ENCODE measurements at regions not wholly inside any gene's neighbourhood (a gene's known extent, or its start where the extent isn't known, plus 50 kb on each side); places are given as distances from the start of the nearest gene placed in this dataset.

GRCh38 chr7:88500131-88500530 is 193.4 kb upstream of the STEAP4 start:
- Mint-ChIP-seq H3K27ac (no peak overlapping the region), H3K9me3 (no peaks in the 10 kb centered on the region), H3K27me3 (no peaks in the 10 kb centered on the region), H3K36me3 (ENCODE audit: low read depth) (no peaks in the 10 kb centered on the region), H3K4me3 (no peak overlapping the region), H3K4me1 (ENCODE audit: low read depth) (no peaks in the 10 kb centered on the region)
- POLR2A ChIA-PET = no interaction called here
- ATAC-seq (no peak), DNase-seq (no peak)
- intact Hi-C loops (cut with micrococcal nuclease) = no loop called here
- CTCF ChIA-PET = no interaction called here
- TF ChIP-seq CTCF (IDR thresholded peaks at IDR 0.05) = no peak

GRCh38 chr7:88495881-88496725 is 189.4 kb upstream of the STEAP4 start:
- Mint-ChIP-seq H3K4me3 (no peak overlapping the region), H3K36me3 (ENCODE audit: low read depth) (no peaks in the 10 kb centered on the region), H3K27me3 (no peaks in the 10 kb centered on the region), H3K4me1 (ENCODE audit: low read depth) (no peaks in the 10 kb centered on the region), H3K27ac (no peak overlapping the region), H3K9me3 (no peaks in the 10 kb centered on the region)
- intact Hi-C loops (cut with micrococcal nuclease) = no loop called here
- no peak for TF ChIP-seq CTCF (IDR thresholded peaks at IDR 0.05)
- POLR2A ChIA-PET = no interaction called here
- CTCF ChIA-PET = no interaction called here
- DNase-seq (no peak), ATAC-seq (no peak)

GRCh38 chr7:88492153-88492552 is 185.5 kb upstream of the STEAP4 start:
- no peak for DNase-seq
- no peaks in the 10 kb centered on the region for H3K36me3 Mint-ChIP-seq (ENCODE audit: low read depth)
- no peaks in the 10 kb centered on the region for H3K9me3 Mint-ChIP-seq
- intact Hi-C loops (cut with micrococcal nuclease) = no loop called here
- H3K4me1 Mint-ChIP-seq (ENCODE audit: low read depth) = no peaks in the 10 kb centered on the region
- H3K4me3 Mint-ChIP-seq = no peak overlapping the region
- no peak for TF ChIP-seq CTCF (IDR thresholded peaks at IDR 0.05)
- no peak for ATAC-seq
- H3K27me3 Mint-ChIP-seq = peaks cover 3% of the 10 kb centered on the region
- no peak overlapping the region for H3K27ac Mint-ChIP-seq
- POLR2A ChIA-PET = no interaction called here
- CTCF ChIA-PET = no interaction called here

- DNase-seq (no peak), ATAC-seq (no peak)
- Mint-ChIP-seq H3K4me1 (ENCODE audit: low read depth) (no peaks in the 10 kb centered on the region), H3K27ac (no peak overlapping the region), H3K27me3 (peaks cover 3% of the 10 kb centered on the region), H3K36me3 (ENCODE audit: low read depth) (no peaks in the 10 kb centered on the region), H3K4me3 (no peak overlapping the region), H3K9me3 (no peaks in the 10 kb centered on the region)
- ChIA-PET POLR2A (no interaction called here), CTCF (no interaction called here)
- intact Hi-C loops (cut with micrococcal nuclease) = no loop called here
- no peak for TF ChIP-seq CTCF (IDR thresholded peaks at IDR 0.05)
Observed at GRCh38 chr7:88490874-88491273, 184.2 kb upstream of the STEAP4 start.

- ATAC-seq (no peak), DNase-seq (no peak)
- Mint-ChIP-seq H3K36me3 (ENCODE audit: low read depth) (no peaks in the 10 kb centered on the region), H3K27ac (no peak overlapping the region), H3K4me3 (no peak overlapping the region), H3K27me3 (peaks cover 3% of the 10 kb centered on the region), H3K4me1 (ENCODE audit: low read depth) (no peaks in the 10 kb centered on the region), H3K9me3 (no peaks in the 10 kb centered on the region)
- intact Hi-C loops (cut with micrococcal nuclease) = no loop called here
- ChIA-PET POLR2A (no interaction called here), CTCF (no interaction called here)
- no peak for TF ChIP-seq CTCF (IDR thresholded peaks at IDR 0.05)
Observed at GRCh38 chr7:88490161-88490560, 183.5 kb upstream of the STEAP4 start.
